ENCODE measurements at regions not wholly inside any gene's neighbourhood (a gene's known extent, or its start where the extent isn't known, plus 50 kb on each side); places are given as distances from the start of the nearest gene placed in this dataset.
"Not testable (repeated sequence)": the region's sequence is repeated elsewhere in the genome, so short reads cannot be mapped to it uniquely, and the experiment has no call there.

- no peak for TF ChIP-seq CTCF (IDR thresholded peaks at IDR 0.05; ENCODE audit: low read depth, low read length)
- H3K4me3 ChIP-seq (ENCODE audit: low read depth, low read length) = no peak overlapping the region
- DNase-seq (ENCODE audit: low read depth, low spot score) = no peak
- in situ Hi-C loops (cut with HindIII; ENCODE audit: low sequenced_read_pairs) = no loop called here
Observed at GRCh38 chr6:20335872-20336271, 65.8 kb upstream of the E2F3 start.

GRCh38 chr6:20338156-20338555, 63.5 kb upstream of the E2F3 start:
- DNase-seq (ENCODE audit: low read depth, low spot score) = no peak
- no peak for TF ChIP-seq CTCF (IDR thresholded peaks at IDR 0.05; ENCODE audit: low read depth, low read length)
- in situ Hi-C loops (cut with HindIII; ENCODE audit: low sequenced_read_pairs) = no loop called here
- no peak overlapping the region for H3K4me3 ChIP-seq (ENCODE audit: low read depth, low read length)

- in situ Hi-C loops (cut with HindIII; ENCODE audit: low sequenced_read_pairs) = no loop called here
- H3K4me3 ChIP-seq (ENCODE audit: low read depth, low read length) = no peak overlapping the region
- no peak for DNase-seq (ENCODE audit: low read depth, low spot score)
- no peak for TF ChIP-seq CTCF (IDR thresholded peaks at IDR 0.05; ENCODE audit: low read depth, low read length)
Observed at GRCh38 chr6:20340068-20340848, 61.4 kb upstream of the E2F3 start.

- no peak for DNase-seq (ENCODE audit: low read depth, low spot score)
- TF ChIP-seq CTCF (IDR thresholded peaks at IDR 0.05; ENCODE audit: low read depth, low read length) = no peak
- H3K4me3 ChIP-seq (ENCODE audit: low read depth, low read length) = no peak overlapping the region
- in situ Hi-C loops (cut with HindIII; ENCODE audit: low sequenced_read_pairs) = no loop called here
Observed at GRCh38 chr6:20341096-20341495, 60.6 kb upstream of the E2F3 start.

GRCh38 chr6:20341564-20341963, 60.1 kb upstream of the E2F3 start:
- no peak overlapping the region for H3K4me3 ChIP-seq (ENCODE audit: low read depth, low read length)
- in situ Hi-C loops (cut with HindIII; ENCODE audit: low sequenced_read_pairs) = no loop called here
- TF ChIP-seq CTCF (IDR thresholded peaks at IDR 0.05; ENCODE audit: low read depth, low read length) = no peak
- no peak for DNase-seq (ENCODE audit: low read depth, low spot score)

GRCh38 chr6:20346948-20347347, 54.7 kb upstream of the E2F3 start:
- DNase-seq (ENCODE audit: low read depth, low spot score); in situ Hi-C loops (cut with HindIII; ENCODE audit: low sequenced_read_pairs); H3K4me3 ChIP-seq (ENCODE audit: low read depth, low read length): not testable (repeated sequence)

GRCh38 chr6:20348041-20348440, 53.6 kb upstream of the E2F3 start:
- TF ChIP-seq CTCF (IDR thresholded peaks at IDR 0.05; ENCODE audit: low read depth, low read length) = no peak
- in situ Hi-C loops (cut with HindIII; ENCODE audit: low sequenced_read_pairs) = no loop called here
- H3K4me3 ChIP-seq (ENCODE audit: low read depth, low read length) = no peak overlapping the region
- no peak for DNase-seq (ENCODE audit: low read depth, low spot score)
